GM23338 (cell line): ENCODE measurements at regions not wholly inside any gene's neighbourhood (a gene's known extent, or its start where the extent isn't known, plus 50 kb on each side); places are given as distances from the start of the nearest gene placed in this dataset.

Experiments used
- ATAC-seq: fragments of 200-7000 bp; cut with Tn5 transposase; 3 replicates; pipeline ENCODE4 v1.9.1; 2020
- DNase-seq: peaks from one replicate; pipeline ENCODE4 v3.0.0-alpha.2; 2015; ENCODE audit warnings: low spot score
- H2AFZ ChIP-seq: fragments of 200-600 bp; sonication (generic); 2 replicates; pipeline ENCODE4 v1.8.0; 2016; ENCODE audit warnings: antibody characterized with exemption, mild to moderate bottlenecking, moderate library complexity
- H3F3A ChIP-seq: fragments of 200-600 bp; sonication (generic); replicated peaks from 2 replicates; pipeline ENCODE4 v1.8.0; 2017; ENCODE audit warnings: antibody characterized with exemption, mixed run types, low read depth
- H3K27ac ChIP-seq: fragments of 200-600 bp; sonication (generic); 2 replicates; pipeline ENCODE4 v1.6.1; 2016; ENCODE audit warnings: low read depth
- H3K27me3 ChIP-seq: fragments of 200-600 bp; sonication (generic); 2 replicates; pipeline ENCODE4 v1.8.0; 2016; ENCODE audit warnings: mild to moderate bottlenecking, mixed run types, moderate library complexity; ENCODE audit not compliant: insufficient read depth
- H3K36me3 ChIP-seq: fragments of 200-600 bp; sonication (generic); 2 replicates; pipeline ENCODE4 v1.8.0; 2016; ENCODE audit warnings: mild to moderate bottlenecking; ENCODE audit not compliant: insufficient read depth
- H3K4me1 ChIP-seq: fragments of 200-600 bp; sonication (generic); 2 replicates; pipeline ENCODE4 v1.8.0; 2016; ENCODE audit warnings: mild to moderate bottlenecking, moderate library complexity; ENCODE audit not compliant: insufficient read depth
- H3K4me2 ChIP-seq: fragments of 200-600 bp; sonication (generic); 2 replicates; pipeline ENCODE4 v1.7.1; 2017; ENCODE audit warnings: mixed run types
- H3K4me3 ChIP-seq: fragments of 200-600 bp; sonication (generic); 2 replicates; pipeline ENCODE4 v1.6.1; 2016; ENCODE audit warnings: mixed run types
- H3K79me2 ChIP-seq: fragments of 200-600 bp; sonication (generic); replicated peaks from 2 replicates; pipeline ENCODE4 v1.8.0; 2017; ENCODE audit warnings: mild to moderate bottlenecking; ENCODE audit not compliant: insufficient read depth
- H3K9me2 ChIP-seq: fragments of 200-600 bp; sonication (generic); 2 replicates; pipeline ENCODE4 v1.8.0; 2017; ENCODE audit not compliant: insufficient read depth
- H4K20me1 ChIP-seq: fragments of 200-600 bp; sonication (generic); replicated peaks from 2 replicates; pipeline ENCODE4 v1.8.0; 2017; ENCODE audit warnings: mild to moderate bottlenecking; ENCODE audit not compliant: insufficient read depth
- H3K27ac Mint-ChIP-seq: 2 replicates; pipeline ENCODE4 v1.8.0; 2020; ENCODE audit warnings: inconsistent platforms, mild to moderate bottlenecking, moderate library complexity, mixed read lengths
- H3K27me3 Mint-ChIP-seq: 3 replicates; pipeline ENCODE4 v1.8.0; 2022; ENCODE audit warnings: low read depth, mild to moderate bottlenecking, moderate library complexity, mixed read lengths, inconsistent platforms; ENCODE audit not compliant: insufficient read depth, poor library complexity
- H3K36me3 Mint-ChIP-seq: 3 replicates; pipeline ENCODE4 v1.8.0; 2021; ENCODE audit warnings: low read depth, mild to moderate bottlenecking, inconsistent platforms, moderate library complexity, mixed read lengths
- H3K4me1 Mint-ChIP-seq: 3 replicates; pipeline ENCODE4 v1.8.0; 2020; ENCODE audit warnings: mild to moderate bottlenecking, inconsistent platforms, mixed read lengths
- H3K4me3 Mint-ChIP-seq: 3 replicates; pipeline ENCODE4 v1.8.0; 2021; ENCODE audit warnings: moderate library complexity, mild to moderate bottlenecking, inconsistent platforms, mixed read lengths
- H3K9me3 Mint-ChIP-seq: 3 replicates; pipeline ENCODE4 v1.8.0; 2020; ENCODE audit warnings: moderate library complexity, mild to moderate bottlenecking, inconsistent platforms, mixed read lengths
- CREB1 ChIP-seq: fragments of 250-450 bp; sonication (Bioruptor Pico); IDR thresholded peaks from 2 replicates; pipeline ENCODE4 v1.5.0; 2020; ENCODE audit warnings: low read depth, mild to moderate bottlenecking, moderate library complexity
- CTCF ChIP-seq, 2 experiments: fragments of 200-600 bp in 1 of 2; sonication (generic) in 1 of 2; conservative IDR thresholded peaks; 2 replicates each; pipeline versions ENCODE4 v1.5.1 to v1.6.1; 2016 to 2017; ENCODE audit warnings: antibody characterized with exemption in 2 of 2, low read depth in 2 of 2, mild to moderate bottlenecking in 2 of 2, moderate library complexity in 1 of 2
- ETS1 ChIP-seq: IDR thresholded peaks from 2 replicates; pipeline ENCODE4 v1.6.1; 2016; ENCODE audit warnings: antibody characterized with exemption
- EZH2 ChIP-seq: fragments of 200-600 bp; sonication (generic); IDR thresholded peaks from one replicate; pipeline ENCODE4 v1.8.0; 2017; ENCODE audit warnings: antibody characterized with exemption, mild to moderate bottlenecking, low read depth; ENCODE audit not compliant: unreplicated experiment
- EZH2phosphoT487 ChIP-seq: fragments of 200-600 bp; sonication (generic); IDR thresholded peaks from one replicate; pipeline ENCODE4 v1.8.1; 2018; ENCODE audit warnings: antibody characterized with exemption; ENCODE audit not compliant: unreplicated experiment
- NANOG ChIP-seq: IDR thresholded peaks from 2 replicates; pipeline ENCODE4 v1.6.1; 2016; ENCODE audit warnings: antibody characterized with exemption, borderline replicate concordance
- POLR2AphosphoS5 ChIP-seq: IDR thresholded peaks from 2 replicates; pipeline ENCODE4 v1.6.1; 2016; ENCODE audit warnings: antibody characterized with exemption, low read depth
- STAT1 ChIP-seq: IDR thresholded peaks from one replicate; pipeline ENCODE4 v1.6.1; 2016; ENCODE audit warnings: antibody characterized with exemption; ENCODE audit not compliant: unreplicated experiment
- ZNF114 ChIP-seq: fragments of 250-450 bp; sonication (Bioruptor Pico); IDR thresholded peaks from 2 replicates; pipeline ENCODE4 v1.5.0; 2020; ENCODE audit warnings: mild to moderate bottlenecking, moderate library complexity
- ZNF462 ChIP-seq: fragments of 250-450 bp; sonication (Bioruptor Pico); IDR thresholded peaks from 2 replicates; pipeline ENCODE4 v1.5.0; 2020; ENCODE audit warnings: mild to moderate bottlenecking, moderate library complexity

- no peak for TF ChIP-seq ETS1
- TF ChIP-seq POLR2AphosphoS5: no peak
- TF ChIP-seq ZNF114 (CRISPR knock-in tag): no peak
- TF ChIP-seq NANOG: no peak
Observed at GRCh38 chr4:163810755-163811154, 316.3 kb downstream of the TMA16 start (continued).

GRCh38 chr4:163815776-163816175 lies 321.3 kb downstream of the TMA16 start:
- Mint-ChIP-seq H3K27me3 (no peaks in the 10 kb centered on the region), H3K27ac (no peak overlapping the region), H3K4me3 (no peak overlapping the region), H3K4me1 (no peaks in the 10 kb centered on the region), H3K36me3 (no peaks in the 10 kb centered on the region), H3K9me3 (no peaks in the 10 kb centered on the region)
- no peaks in the 10 kb centered on the region for H3K79me2 ChIP-seq
- H3K36me3 ChIP-seq: no peaks in the 10 kb centered on the region
- H3K27me3 ChIP-seq: no peaks in the 10 kb centered on the region
- H3F3A ChIP-seq: no peaks in the 10 kb centered on the region
- no peak overlapping the region for H3K4me3 ChIP-seq
- H3K27ac ChIP-seq: no peak overlapping the region
- ATAC-seq (no peak), DNase-seq (no peak)
- H3K4me2 ChIP-seq: no peak overlapping the region
- H2AFZ ChIP-seq: no peak overlapping the region
- H4K20me1 ChIP-seq: no peaks in the 10 kb centered on the region
- TF ChIP-seq STAT1 (no peak), NANOG (no peak), CTCF (conservative IDR thresholded peaks at IDR 0.05; ENCODE audit: low read depth in 2 of 2) (no peak), ETS1 (no peak), CREB1 (no peak), EZH2 (no peak), ZNF462 (CRISPR knock-in tag) (no peak), EZH2phosphoT487 (no peak)
- peaks cover 4% of the 10 kb centered on the region; the same call in 1 of the 2 replicates for H3K4me1 ChIP-seq
- no peaks in the 10 kb centered on the region for H3K9me2 ChIP-seq
